Natural killer cell (primary cell): ENCODE measurements at regions not wholly inside any gene's neighbourhood (a gene's known extent, or its start where the extent isn't known, plus 50 kb on each side); places are given as distances from the start of the nearest gene placed in this dataset.

ENCODE experiments used
- ATAC-seq, 3 donors: fragments of 150-1000 bp in 2 of 3; fragments of 200-7000 bp in 1 of 3; cut with Tn5 transposase; 1 replicate in 1 of 3; 2 replicates in 2 of 3; pipeline ENCODE4 v1.10.0; 2021; ENCODE audit warnings: mild to moderate bottlenecking in 2 of 3, moderate library complexity in 2 of 3
- DNase-seq, 2 donors: peaks; one replicate each; pipeline versions ENCODE4 v3.0.0 to v3.0.0-alpha.2; 2013 to 2021; ENCODE audit warnings: mixed read lengths in 1 of 2
- H3K27ac ChIP-seq: one replicate; pipeline ENCODE4 v1.5.1; 2013; ENCODE audit warnings: mild to moderate bottlenecking, low read length
- H3K27me3 ChIP-seq: one replicate; pipeline ENCODE4 v1.6.1; 2013; ENCODE audit warnings: low read length; ENCODE audit not compliant: control insufficient read depth, insufficient read depth
- H3K36me3 ChIP-seq: one replicate; pipeline ENCODE4 v1.6.1; 2013; ENCODE audit warnings: low read length; ENCODE audit not compliant: control insufficient read depth, insufficient read depth
- H3K4me1 ChIP-seq: one replicate; pipeline ENCODE4 v1.6.1; 2013; ENCODE audit warnings: low read length; ENCODE audit not compliant: control insufficient read depth, insufficient read depth
- H3K4me3 ChIP-seq: one replicate; pipeline ENCODE4 v1.5.1; 2013; ENCODE audit warnings: low read length
- H3K9me3 ChIP-seq: one replicate; pipeline ENCODE4 v1.6.1; 2013; ENCODE audit warnings: low read length; ENCODE audit not compliant: control insufficient read depth, insufficient read depth
- H3K27ac Mint-ChIP-seq, 2 donors: one replicate each; pipeline ENCODE4 v1.8.0; 2022; ENCODE audit warnings: mild to moderate bottlenecking in 2 of 2, mixed read lengths in 2 of 2, moderate library complexity in 1 of 2
- H3K27me3 Mint-ChIP-seq, 2 donors: one replicate each; pipeline ENCODE4 v1.8.0; 2022; ENCODE audit warnings: low read depth in 2 of 2, mixed read lengths in 2 of 2
- H3K36me3 Mint-ChIP-seq: one replicate; pipeline ENCODE4 v1.8.0; 2022; ENCODE audit warnings: mixed read lengths
- H3K4me1 Mint-ChIP-seq, 2 donors: one replicate each; pipeline ENCODE4 v1.8.0; 2022; ENCODE audit warnings: mixed read lengths in 2 of 2
- H3K4me3 Mint-ChIP-seq: one replicate; pipeline ENCODE4 v1.8.0; 2022; ENCODE audit warnings: mild to moderate bottlenecking, moderate library complexity, mixed read lengths
- H3K9me3 Mint-ChIP-seq, 2 donors: one replicate each; pipeline ENCODE4 v1.8.0; 2022; ENCODE audit warnings: mixed read lengths in 2 of 2
- CTCF ChIP-seq: fragments of 200-600 bp; IDR thresholded peaks from one replicate; pipeline ENCODE4 v1.8.0; 2022; ENCODE audit warnings: antibody characterized with exemption
- WGBS: methylation state at CpG from one replicate; pipeline ENCODE4 v1.1.7; 2013; ENCODE audit warnings: missing lambda C conversion rate; ENCODE audit not compliant: insufficient coverage; 5-methylcytosine and 5-hydroxymethylcytosine counted together
- intact Hi-C: fragments of 100-400 bp; cut with micrococcal nuclease; formaldehyde crosslinking; loops from one replicate; pipeline ENCODE4 v1.14.2; 2022

GRCh38 chr5:159763562-159763961, 152.7 kb upstream of the ADRA1B start:
- peaks cover 30 to 31% of the 10 kb centered on the region in 2 donors for H3K27me3 Mint-ChIP-seq
- H3K27ac Mint-ChIP-seq = no peak overlapping the region
- no peaks in the 10 kb centered on the region for H3K4me1 ChIP-seq
- ATAC-seq (no peak), DNase-seq (no peak)
- no peak overlapping the region for H3K4me3 Mint-ChIP-seq
- no peak for TF ChIP-seq CTCF
- H3K27ac ChIP-seq = no peak overlapping the region
- H3K4me3 ChIP-seq = no peak overlapping the region
- H3K36me3 ChIP-seq = no peaks in the 10 kb centered on the region
- intact Hi-C loops = no loop called here
- 74% methylated on average over 9 of the region's 9 CpGs for WGBS
- H3K4me1 Mint-ChIP-seq = peaks cover 9 to 10% of the 10 kb centered on the region in 2 donors
- H3K9me3 ChIP-seq = no peaks in the 10 kb centered on the region
- no peaks in the 10 kb centered on the region for H3K9me3 Mint-ChIP-seq
- no peaks in the 10 kb centered on the region for H3K36me3 Mint-ChIP-seq
- H3K27me3 ChIP-seq = no peaks in the 10 kb centered on the region

- Mint-ChIP-seq H3K9me3 (no peaks in the 10 kb centered on the region), H3K4me1 (peaks cover 9 to 10% of the 10 kb centered on the region in 2 donors), H3K27ac (no peak overlapping the region), H3K36me3 (no peaks in the 10 kb centered on the region), H3K4me3 (no peak overlapping the region), H3K27me3 (peaks cover 31 to 35% of the 10 kb centered on the region in 2 donors)
- DNase-seq (no peak), ATAC-seq (no peak)
- WGBS = 56% methylated on average over 4 of the region's 7 CpGs
- H3K4me1 ChIP-seq = no peaks in the 10 kb centered on the region
- no peaks in the 10 kb centered on the region for H3K36me3 ChIP-seq
- no peak overlapping the region for H3K27ac ChIP-seq
- H3K9me3 ChIP-seq = no peaks in the 10 kb centered on the region
- TF ChIP-seq CTCF = no peak
- intact Hi-C loops = no loop called here
- no peaks in the 10 kb centered on the region for H3K27me3 ChIP-seq
- no peak overlapping the region for H3K4me3 ChIP-seq
These were observed 151.8 kb upstream of the ADRA1B start for GRCh38 chr5:159764283-159765134.

GRCh38 chr5:159765135-159765433, 151.2 kb upstream of the ADRA1B start:
- no peaks in the 10 kb centered on the region for H3K9me3 Mint-ChIP-seq
- H3K36me3 ChIP-seq = no peaks in the 10 kb centered on the region
- no peak overlapping the region for H3K27ac ChIP-seq
- no peak for DNase-seq
- H3K4me3 ChIP-seq = no peak overlapping the region
- intact Hi-C loops = no loop called here
- H3K27me3 Mint-ChIP-seq = peaks cover 30 to 35% of the 10 kb centered on the region in 2 donors
- TF ChIP-seq CTCF = no peak
- ATAC-seq = no peak
- H3K4me1 ChIP-seq = no peaks in the 10 kb centered on the region
- no peaks in the 10 kb centered on the region for H3K9me3 ChIP-seq
- no peaks in the 10 kb centered on the region for H3K36me3 Mint-ChIP-seq
- no peaks in the 10 kb centered on the region for H3K27me3 ChIP-seq
- H3K4me3 Mint-ChIP-seq = no peak overlapping the region
- WGBS = 71% methylated on average over 5 of the region's 6 CpGs
- H3K27ac Mint-ChIP-seq = no peak overlapping the region
- peaks cover 9 to 10% of the 10 kb centered on the region in 2 donors for H3K4me1 Mint-ChIP-seq
